ENCODE measurements at regions not wholly inside any gene's neighbourhood (a gene's known extent, or its start where the extent isn't known, plus 50 kb on each side); places are given as distances from the start of the nearest gene placed in this dataset.
A peak's percentile ranks its signal among the peaks of the same experiment; 100 is the strongest.

DNA sequence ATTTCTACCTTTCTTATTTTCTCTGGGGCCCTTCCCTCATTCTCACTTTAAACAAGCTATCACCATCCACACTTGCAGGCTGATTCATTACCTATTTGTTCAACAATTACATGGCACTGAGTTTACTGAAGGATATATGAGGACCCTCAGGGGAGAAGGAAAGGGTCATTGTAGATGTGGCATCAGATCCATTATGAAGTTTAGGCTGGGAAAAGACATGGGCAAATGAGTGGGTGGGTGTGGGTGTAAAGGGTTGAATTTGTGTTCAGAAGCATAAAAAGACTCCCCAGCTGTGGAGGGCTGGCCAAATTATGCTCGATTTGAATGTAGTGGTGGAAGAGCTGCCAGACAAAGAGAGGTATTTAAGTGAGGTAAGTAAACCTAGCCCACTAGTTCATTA lies 55.9 kb upstream of the MTAP start:
- DNase-seq (ENCODE audit: low read depth): no peak
- no peak overlapping the region for H3K4me3 ChIP-seq (ENCODE audit: control insufficient read depth, low read depth, low read length)
- TF ChIP-seq, protein P1, sequence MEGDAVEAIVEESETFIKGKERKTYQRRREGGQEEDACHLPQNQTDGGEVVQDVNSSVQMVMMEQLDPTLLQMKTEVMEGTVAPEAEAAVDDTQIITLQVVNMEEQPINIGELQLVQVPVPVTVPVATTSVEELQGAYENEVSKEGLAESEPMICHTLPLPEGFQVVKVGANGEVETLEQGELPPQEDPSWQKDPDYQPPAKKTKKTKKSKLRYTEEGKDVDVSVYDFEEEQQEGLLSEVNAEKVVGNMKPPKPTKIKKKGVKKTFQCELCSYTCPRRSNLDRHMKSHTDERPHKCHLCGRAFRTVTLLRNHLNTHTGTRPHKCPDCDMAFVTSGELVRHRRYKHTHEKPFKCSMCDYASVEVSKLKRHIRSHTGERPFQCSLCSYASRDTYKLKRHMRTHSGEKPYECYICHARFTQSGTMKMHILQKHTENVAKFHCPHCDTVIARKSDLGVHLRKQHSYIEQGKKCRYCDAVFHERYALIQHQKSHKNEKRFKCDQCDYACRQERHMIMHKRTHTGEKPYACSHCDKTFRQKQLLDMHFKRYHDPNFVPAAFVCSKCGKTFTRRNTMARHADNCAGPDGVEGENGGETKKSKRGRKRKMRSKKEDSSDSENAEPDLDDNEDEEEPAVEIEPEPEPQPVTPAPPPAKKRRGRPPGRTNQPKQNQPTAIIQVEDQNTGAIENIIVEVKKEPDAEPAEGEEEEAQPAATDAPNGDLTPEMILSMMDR (conservative IDR thresholded peaks at IDR 0.05; ENCODE audit: control insufficient read depth, insufficient read depth, low read depth, low read length): no peak

DNA sequence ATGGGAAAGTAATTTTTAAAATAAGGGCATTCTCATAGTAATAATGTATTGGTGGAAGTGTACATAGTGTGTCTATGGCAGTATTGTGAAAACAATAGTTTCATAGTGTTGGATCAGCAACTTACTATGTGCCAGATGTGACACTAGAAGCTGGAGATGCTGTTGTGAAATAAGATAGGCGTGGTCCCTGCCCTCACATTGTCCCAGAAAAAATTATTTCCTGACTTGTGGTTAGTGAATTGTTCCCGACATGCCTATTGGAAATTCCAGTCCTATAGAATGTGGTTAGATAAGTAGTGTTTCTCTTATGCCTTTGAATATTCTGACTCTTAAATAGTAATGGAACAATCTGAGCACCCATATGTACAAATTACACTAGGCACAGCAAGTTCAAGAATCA lies 55.3 kb upstream of the MTAP start:
- DNase-seq (ENCODE audit: low read depth): peak; percentile 74

DNA sequence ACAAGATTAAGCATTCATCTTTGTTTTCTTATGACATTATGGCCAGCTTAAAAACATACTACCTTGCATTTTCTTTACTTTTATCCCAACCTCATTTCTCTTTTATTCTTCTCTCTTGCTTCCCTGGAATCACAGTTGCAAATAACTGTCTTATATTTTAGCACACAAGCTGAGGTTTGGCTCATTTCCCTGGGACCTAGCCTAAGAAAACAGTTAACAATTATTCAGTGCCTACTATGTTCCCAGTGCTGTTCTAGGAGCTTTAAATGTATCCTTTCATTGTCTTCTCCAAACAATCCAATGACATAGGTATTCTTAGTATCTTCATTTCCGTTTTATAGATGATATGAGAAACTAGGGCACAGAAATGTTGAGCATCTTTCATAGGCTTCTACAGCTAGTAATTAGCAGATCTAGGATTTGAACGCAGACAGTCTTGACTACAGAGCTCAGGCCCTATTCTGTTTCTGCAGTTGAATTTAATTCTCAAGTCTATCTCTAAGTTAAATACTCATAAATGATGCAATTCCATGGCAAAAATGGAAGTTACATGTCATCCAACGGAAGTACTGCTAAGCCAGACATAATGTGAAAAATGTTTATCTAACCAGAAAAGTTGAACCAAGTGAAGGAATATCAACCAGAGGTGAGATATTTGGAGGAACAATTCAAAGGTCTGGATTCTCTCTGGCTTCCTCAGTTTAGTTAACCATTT lies 52.3 kb upstream of the MTAP start:
- TF ChIP-seq, protein P1 (conservative IDR thresholded peaks at IDR 0.05; ENCODE audit: control insufficient read depth, insufficient read depth, low read depth, low read length): no peak
- H3K4me3 ChIP-seq (ENCODE audit: control insufficient read depth, low read depth, low read length): no peak overlapping the region
- DNase-seq (ENCODE audit: low read depth): peak; percentile 70

More for the DNA sequence above, 55.3 kb upstream of the MTAP start:
- no peak overlapping the region for H3K4me3 ChIP-seq (ENCODE audit: control insufficient read depth, low read depth, low read length)
- TF ChIP-seq, protein P1 (conservative IDR thresholded peaks at IDR 0.05; ENCODE audit: control insufficient read depth, insufficient read depth, low read depth, low read length): no peak

DNA sequence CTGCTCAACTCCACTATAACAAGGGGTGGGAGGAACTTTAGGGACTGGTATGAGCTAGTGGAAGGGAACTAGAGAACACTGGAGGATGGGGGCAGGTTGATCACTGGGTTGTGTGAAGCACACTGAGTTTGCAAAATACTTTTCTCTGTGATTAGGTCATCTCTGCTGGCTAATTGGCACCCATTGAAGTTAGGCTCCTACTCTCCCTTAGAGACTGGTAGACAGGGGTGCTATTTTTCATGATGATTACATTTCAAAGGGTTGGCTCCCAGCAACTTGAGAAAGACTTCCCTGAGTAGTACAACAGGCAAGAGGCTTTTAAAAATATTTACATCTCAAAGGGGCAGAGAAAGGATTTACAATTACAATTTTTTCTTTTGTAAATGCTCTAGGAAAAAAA lies 50.4 kb upstream of the MTAP start:
- H3K4me3 ChIP-seq (ENCODE audit: control insufficient read depth, low read depth, low read length): no peak overlapping the region

More for the DNA sequence above, 50.4 kb upstream of the MTAP start:
- DNase-seq (ENCODE audit: low read depth): no peak
- TF ChIP-seq, protein P1 (conservative IDR thresholded peaks at IDR 0.05; ENCODE audit: control insufficient read depth, insufficient read depth, low read depth, low read length): no peak
